Kidney (tissue), 13 donors: ENCODE measurements at regions not wholly inside any gene's neighbourhood (a gene's known extent, or its start where the extent isn't known, plus 50 kb on each side); places are given as distances from the start of the nearest gene placed in this dataset.
A peak's percentile ranks its signal among the peaks of the same experiment; 100 is the strongest.

Experiments used
- DNase-seq, 5 donors: peaks; one replicate each; pipeline ENCODE4 v3.0.0-alpha.2; 2013 to 2020
- FAIRE-seq: peaks from 2 replicates; lab custom pipeline; 2012; peaks lifted over from hg19 to GRCh38; lab: Jason Lieb, UNC
- H3K27ac ChIP-seq, 2 donors: one replicate each; pipeline ENCODE4 v1.7.0; 2013; ENCODE audit warnings: low read depth in 2 of 2, low read length in 2 of 2, inconsistent platforms in 1 of 2
- H3K27me3 ChIP-seq: one replicate; pipeline ENCODE4 v1.7.1; 2013; ENCODE audit warnings: low read length, inconsistent platforms; ENCODE audit not compliant: control insufficient read depth, insufficient read depth
- H3K36me3 ChIP-seq, 3 donors: one replicate each; pipeline versions ENCODE4 v1.7.0 to v1.7.1; 2013; ENCODE audit warnings: low read length in 3 of 3, control low read depth in 1 of 3, inconsistent platforms in 1 of 3; ENCODE audit not compliant: insufficient read depth in 3 of 3, control insufficient read depth in 2 of 3
- H3K4me1 ChIP-seq, 3 donors: one replicate each; pipeline versions ENCODE4 v1.7.0 to v1.7.1; 2013; ENCODE audit warnings: low read length in 3 of 3, inconsistent platforms in 1 of 3, low read depth in 1 of 3; ENCODE audit not compliant: control insufficient read depth in 2 of 3, insufficient read depth in 2 of 3
- H3K4me3 ChIP-seq, 3 donors: one replicate each; pipeline versions ENCODE4 v1.7.0 to v1.8.1; 2013; ENCODE audit warnings: low read length in 3 of 3, control low read depth in 1 of 3, inconsistent platforms in 1 of 3
- H3K9ac ChIP-seq, 3 donors: one replicate each; pipeline versions ENCODE4 v1.7.0 to v1.7.1; 2013; ENCODE audit warnings: low read length in 3 of 3, control low read depth in 1 of 3, inconsistent platforms in 1 of 3
- H3K9me3 ChIP-seq, 3 donors: one replicate each; pipeline versions ENCODE4 v1.7.0 to v1.7.1; 2013; ENCODE audit warnings: low read length in 3 of 3, control low read depth in 1 of 3, inconsistent platforms in 1 of 3; ENCODE audit not compliant: control insufficient read depth in 2 of 3, insufficient read depth in 1 of 3
- intact Hi-C: fragments of 100-400 bp; cut with DNase I; formaldehyde crosslinking; loops from one replicate; pipeline ENCODE4 v1.11.1; 2022
- TF ChIP-seq, protein P1 (sequence below): IDR thresholded peaks from 3 replicates; pipeline ENCODE4 v1.5.1; 2012; ENCODE audit warnings: mild to moderate bottlenecking, moderate library complexity, borderline replicate concordance; ENCODE audit not compliant: insufficient read depth; ENCODE audit errors: extremely low read depth
- donor health status: control.
- donor health status: control.
- donor health status: control.
- donor health status: control.
- donor health status: control.
- donor health status: DM: yes; HTN: yes; CAD: no.
- donor health status: Normal renal cell carcinoma (clear cell type).

DNA sequence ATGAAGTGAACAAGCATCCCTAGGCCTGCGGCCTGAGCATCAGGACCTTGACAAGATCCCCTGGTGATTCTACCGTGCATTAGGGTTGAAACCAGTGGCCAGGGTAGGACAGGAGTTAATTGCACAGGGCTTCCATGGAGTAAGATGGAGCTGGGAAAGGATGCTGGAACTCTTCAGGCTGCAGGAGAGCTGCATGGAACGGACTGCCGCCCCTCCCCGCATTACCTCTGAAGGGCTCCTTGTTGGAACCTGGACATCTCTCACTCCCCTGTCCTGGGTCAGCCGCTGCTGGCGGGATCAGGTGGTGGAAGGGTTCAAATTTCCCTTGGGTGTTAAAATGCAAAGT is 156.6 kb upstream of the ID2 start:
- Histone ChIP-seq H3K27ac (peak overlapping the region; percentile 29 to 78), H3K9me3 (no peaks in the 10 kb centered on the region), H3K27me3 (no peaks in the 10 kb centered on the region), H3K4me3 (no peak overlapping the region), H3K4me1 (peaks cover 0 to 24% (median 11%) of the 10 kb centered on the region in 3 donors), H3K36me3 (no peaks in the 10 kb centered on the region), H3K9ac (no peak overlapping the region)
- FAIRE-seq: no peak
- TF ChIP-seq, protein P1, sequence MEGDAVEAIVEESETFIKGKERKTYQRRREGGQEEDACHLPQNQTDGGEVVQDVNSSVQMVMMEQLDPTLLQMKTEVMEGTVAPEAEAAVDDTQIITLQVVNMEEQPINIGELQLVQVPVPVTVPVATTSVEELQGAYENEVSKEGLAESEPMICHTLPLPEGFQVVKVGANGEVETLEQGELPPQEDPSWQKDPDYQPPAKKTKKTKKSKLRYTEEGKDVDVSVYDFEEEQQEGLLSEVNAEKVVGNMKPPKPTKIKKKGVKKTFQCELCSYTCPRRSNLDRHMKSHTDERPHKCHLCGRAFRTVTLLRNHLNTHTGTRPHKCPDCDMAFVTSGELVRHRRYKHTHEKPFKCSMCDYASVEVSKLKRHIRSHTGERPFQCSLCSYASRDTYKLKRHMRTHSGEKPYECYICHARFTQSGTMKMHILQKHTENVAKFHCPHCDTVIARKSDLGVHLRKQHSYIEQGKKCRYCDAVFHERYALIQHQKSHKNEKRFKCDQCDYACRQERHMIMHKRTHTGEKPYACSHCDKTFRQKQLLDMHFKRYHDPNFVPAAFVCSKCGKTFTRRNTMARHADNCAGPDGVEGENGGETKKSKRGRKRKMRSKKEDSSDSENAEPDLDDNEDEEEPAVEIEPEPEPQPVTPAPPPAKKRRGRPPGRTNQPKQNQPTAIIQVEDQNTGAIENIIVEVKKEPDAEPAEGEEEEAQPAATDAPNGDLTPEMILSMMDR: no peak
- DNase-seq: no peak
- intact Hi-C loops: no loop called here

DNA sequence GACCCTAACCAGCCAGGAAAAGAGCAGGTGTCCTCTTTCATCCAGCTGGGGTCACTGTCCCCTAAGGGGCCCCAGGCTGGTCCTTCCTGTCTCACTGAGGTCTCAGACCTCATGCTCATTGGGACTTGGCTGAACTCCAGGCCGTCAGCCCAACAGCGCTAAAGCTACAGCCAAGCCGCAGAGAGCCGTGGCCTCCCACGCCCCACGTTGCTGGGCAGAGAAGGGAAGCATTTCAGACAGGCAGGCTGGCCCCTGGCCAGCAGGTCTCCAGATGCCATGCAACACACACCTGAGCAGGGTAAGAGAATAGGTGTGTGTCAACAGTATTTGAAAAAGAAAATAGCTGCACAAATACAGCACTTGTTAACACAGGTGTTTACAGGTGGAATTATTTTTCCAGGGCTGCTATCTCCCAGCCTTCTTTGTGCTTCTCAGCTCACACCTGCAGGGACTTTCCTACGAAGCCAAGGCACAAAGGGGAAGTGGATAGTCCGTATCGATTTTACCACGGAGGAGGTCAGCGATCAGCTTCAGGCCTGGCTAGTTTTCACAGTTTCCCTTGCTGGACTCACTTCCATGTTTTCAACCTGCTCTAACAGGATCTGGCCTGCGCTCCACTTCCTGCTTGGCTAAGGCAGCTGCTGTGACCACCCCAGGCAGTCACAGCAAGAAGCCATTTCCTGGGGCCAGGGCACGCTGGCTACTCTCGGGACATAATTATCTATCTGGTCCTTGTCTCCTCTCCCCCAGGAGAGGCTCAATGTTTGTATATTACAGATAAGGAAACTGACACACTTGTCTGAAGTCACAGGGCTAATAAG is 156.1 kb upstream of the ID2 start:
- no peak for FAIRE-seq
- H3K4me3 ChIP-seq: peak overlapping the region in 1 of 3 donors; percentile 10

DNA sequence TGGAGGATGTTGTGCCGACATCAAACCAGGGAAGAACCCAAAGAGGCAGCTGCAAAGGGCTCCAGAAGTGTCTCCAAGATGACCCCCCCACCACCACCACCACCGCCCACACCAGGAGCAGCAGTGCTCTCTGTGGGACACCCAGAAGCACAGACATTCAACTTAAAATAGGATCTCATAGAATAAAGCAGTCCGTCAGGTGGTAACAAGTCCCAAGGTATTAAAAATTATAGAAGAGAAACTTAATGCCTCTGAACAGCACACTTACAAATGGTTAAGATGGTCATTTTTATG is 155.5 kb upstream of the ID2 start:
- Histone ChIP-seq H3K9ac (no peak overlapping the region), H3K27ac (peak overlapping the region; percentile 36 to 78), H3K36me3 (no peaks in the 10 kb centered on the region), H3K4me3 (no peak overlapping the region), H3K4me1 (peaks cover 0 to 24% (median 11%) of the 10 kb centered on the region in 3 donors), H3K9me3 (no peaks in the 10 kb centered on the region), H3K27me3 (no peaks in the 10 kb centered on the region)
- intact Hi-C loops: no loop called here
- no peak for FAIRE-seq
- DNase-seq: peak in 1 of 5 donors; percentile 36
- TF ChIP-seq, protein P1: no peak

More for the DNA sequence above, 156.1 kb upstream of the ID2 start:
- Histone ChIP-seq H3K27ac (peak overlapping the region; percentile 36 to 78), H3K9me3 (no peaks in the 10 kb centered on the region), H3K9ac (peak overlapping the region in 1 of 3 donors; percentile 22), H3K36me3 (no peaks in the 10 kb centered on the region), H3K27me3 (no peaks in the 10 kb centered on the region), H3K4me1 (peaks cover 0 to 24% (median 11%) of the 10 kb centered on the region in 3 donors)
- intact Hi-C loops: no loop called here
- DNase-seq: peak; percentile 88 to 96 (median 93)
- TF ChIP-seq, protein P1: peak; percentile 23
